RPMI8226 (cell line): ENCODE measurements at regions not wholly inside any gene's neighbourhood (a gene's known extent, or its start where the extent isn't known, plus 50 kb on each side); places are given as distances from the start of the nearest gene placed in this dataset.

Source experiments
- DNase-seq: peaks from one replicate; pipeline ENCODE4 v3.0.0-alpha.2; 2015

GRCh38 chr6:137434640-137435039 is 59.6 kb downstream of the OLIG3 start:
- no peak for DNase-seq

GRCh38 chr6:137432054-137432611 is 62.1 kb downstream of the OLIG3 start:
- DNase-seq, result no peak

- no peak for DNase-seq
Observed at GRCh38 chr6:137430954-137431353, 63.2 kb downstream of the OLIG3 start.

GRCh38 chr6:137427656-137428290 is 66.4 kb downstream of the OLIG3 start:
- DNase-seq, result no peak

GRCh38 chr6:137426007-137426689 is 68.0 kb downstream of the OLIG3 start:
- DNase-seq, result peak; percentile 4

GRCh38 chr6:137424251-137424650 is 69.9 kb downstream of the OLIG3 start:
- no peak for DNase-seq

GRCh38 chr6:137423451-137424168 is 70.6 kb downstream of the OLIG3 start:
- no peak for DNase-seq

- no peak for DNase-seq
Observed at GRCh38 chr6:137417396-137417795, 76.8 kb downstream of the OLIG3 start.

- no peak for DNase-seq
Observed at GRCh38 chr6:137416376-137417109, 77.7 kb downstream of the OLIG3 start.

GRCh38 chr6:137415834-137416190 is 78.4 kb downstream of the OLIG3 start:
- no peak for DNase-seq

GRCh38 chr6:137415127-137415833 is 78.9 kb downstream of the OLIG3 start:
- DNase-seq, result peak; percentile 52

- no peak for DNase-seq
Observed at GRCh38 chr6:137414599-137414998, 79.6 kb downstream of the OLIG3 start.

- no peak for DNase-seq
Observed at GRCh38 chr6:137413482-137413881, 80.7 kb downstream of the OLIG3 start.

GRCh38 chr6:137412562-137412961 is 81.6 kb downstream of the OLIG3 start:
- no peak for DNase-seq

- no peak for DNase-seq
Observed at GRCh38 chr6:137409266-137409777, 84.9 kb downstream of the OLIG3 start.

- DNase-seq, result no peak
Observed at GRCh38 chr6:137407816-137408215, 86.4 kb downstream of the OLIG3 start.

GRCh38 chr6:137405806-137406205 is 88.4 kb downstream of the OLIG3 start:
- DNase-seq, result no peak

GRCh38 chr6:137403855-137404254 is 90.3 kb downstream of the OLIG3 start:
- no peak for DNase-seq

GRCh38 chr6:137403443-137403842 is 90.8 kb downstream of the OLIG3 start:
- no peak for DNase-seq

- DNase-seq, result no peak
Observed at GRCh38 chr6:137402143-137402680, 92.0 kb downstream of the OLIG3 start.

- no peak for DNase-seq
Observed at GRCh38 chr6:137401088-137401487, 93.1 kb downstream of the OLIG3 start.

- no peak for DNase-seq
Observed at GRCh38 chr6:137399881-137400443, 94.2 kb downstream of the OLIG3 start.
